Esophagus (tissue), 2 donors: ENCODE measurements at regions not wholly inside any gene's neighbourhood (a gene's known extent, or its start where the extent isn't known, plus 50 kb on each side); places are given as distances from the start of the nearest gene placed in this dataset.
A peak's percentile ranks its signal among the peaks of the same experiment; 100 is the strongest.

Experiments
- H3K27ac ChIP-seq, 2 donors: one replicate each; pipeline ENCODE4 v1.5.1; 2013; ENCODE audit warnings: low read depth in 2 of 2, mild to moderate bottlenecking in 2 of 2, inconsistent platforms in 1 of 2, low read length in 1 of 2, moderate library complexity in 1 of 2
- H3K27me3 ChIP-seq, 2 donors: one replicate each; pipeline ENCODE4 v1.6.1; 2013; ENCODE audit warnings: low read length in 2 of 2, control low read depth in 1 of 2, mild to moderate bottlenecking in 1 of 2; ENCODE audit not compliant: insufficient read depth in 2 of 2, control insufficient read depth in 1 of 2
- H3K36me3 ChIP-seq, 2 donors: one replicate each; pipeline ENCODE4 v1.6.1; 2013; ENCODE audit warnings: low read length in 1 of 2; ENCODE audit not compliant: control insufficient read depth in 2 of 2, insufficient read depth in 2 of 2
- H3K4me1 ChIP-seq, 2 donors: one replicate each; pipeline ENCODE4 v1.6.1; 2013; ENCODE audit warnings: low read length in 1 of 2; ENCODE audit not compliant: control insufficient read depth in 2 of 2, insufficient read depth in 2 of 2
- H3K4me3 ChIP-seq, 2 donors: one replicate each; pipeline ENCODE4 v1.5.1; 2013; ENCODE audit warnings: low read length in 2 of 2, mild to moderate bottlenecking in 2 of 2, low read depth in 1 of 2, moderate library complexity in 1 of 2
- H3K9me3 ChIP-seq, 2 donors: one replicate each; pipeline ENCODE4 v1.6.1; 2013; ENCODE audit warnings: mild to moderate bottlenecking in 2 of 2, low read depth in 1 of 2, low read length in 1 of 2, moderate library complexity in 1 of 2; ENCODE audit not compliant: control insufficient read depth in 2 of 2, insufficient read depth in 1 of 2
- WGBS, 2 donors: extraction: QIAGEN DNeasy Blood & Tissue Kit; methylation state at CpG; one replicate each; pipeline ENCODE4 v1.1.7; 2013; 5-methylcytosine and 5-hydroxymethylcytosine counted together
- donor health status: healthy with polysubstance abuse.
- donor health status: Bipolar disorder and iron deficiency.

- 61 to 78% methylated on average over 1 of the region's 1 CpG for WGBS, 2 donors
- H3K9me3 ChIP-seq = no peaks in the 10 kb centered on the region
- no peaks in the 10 kb centered on the region for H3K36me3 ChIP-seq
- H3K27ac ChIP-seq = no peak overlapping the region
- H3K4me1 ChIP-seq = peaks cover 0 to under 1% of the 10 kb centered on the region in 2 donors
- no peak overlapping the region for H3K4me3 ChIP-seq
- H3K27me3 ChIP-seq = no peaks in the 10 kb centered on the region
These were observed 415.2 kb upstream of the TCF4 start for GRCh38 chr18:56003009-56003719.

GRCh38 chr18:56001576-56001975, 413.6 kb upstream of the TCF4 start:
- Histone ChIP-seq H3K36me3 (no peaks in the 10 kb centered on the region), H3K4me3 (no peak overlapping the region), H3K27me3 (no peaks in the 10 kb centered on the region), H3K9me3 (no peaks in the 10 kb centered on the region), H3K27ac (no peak overlapping the region), H3K4me1 (peaks cover 0 to 2% of the 10 kb centered on the region in 2 donors)
- WGBS, 2 donors = 86 to 92% methylated on average over 4 of the region's 4 CpGs

DNA sequence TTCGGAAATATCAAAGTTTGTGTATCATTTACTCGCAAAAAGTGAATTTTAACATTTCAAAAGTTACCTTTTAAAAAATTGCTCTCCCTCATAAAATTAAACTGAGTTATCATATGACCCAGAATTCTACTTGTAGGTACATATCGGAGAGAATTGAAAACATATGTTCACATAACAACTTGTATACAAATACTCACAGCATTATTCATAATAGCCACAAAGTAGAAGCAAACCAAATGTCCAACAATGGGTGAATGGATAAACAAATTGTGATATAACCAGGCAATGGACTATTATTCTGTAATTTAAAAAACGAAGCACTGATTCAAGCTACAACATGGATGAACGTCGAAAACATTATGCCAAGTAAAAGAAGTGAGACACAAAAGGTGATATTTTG, 412.0 kb upstream of the TCF4 start:
- 79 to 84% methylated on average over 6 of the region's 6 CpGs for WGBS, 2 donors
- H3K4me1 ChIP-seq = peaks cover 0 to 2% of the 10 kb centered on the region in 2 donors

GRCh38 chr18:55999641-56000040, 411.6 kb upstream of the TCF4 start:
- WGBS, 2 donors = 77 to 81% methylated on average over 2 of the region's 2 CpGs
- Histone ChIP-seq H3K9me3 (no peaks in the 10 kb centered on the region), H3K4me3 (no peak overlapping the region), H3K27me3 (no peaks in the 10 kb centered on the region), H3K36me3 (no peaks in the 10 kb centered on the region), H3K4me1 (peaks cover 0 to 2% of the 10 kb centered on the region in 2 donors), H3K27ac (no peak overlapping the region)

More for the DNA sequence above, 412.0 kb upstream of the TCF4 start:
- Histone ChIP-seq H3K27me3 (no peaks in the 10 kb centered on the region), H3K36me3 (no peaks in the 10 kb centered on the region), H3K27ac (no peak overlapping the region), H3K4me3 (no peak overlapping the region), H3K9me3 (no peaks in the 10 kb centered on the region)

GRCh38 chr18:55998801-55999385, 410.9 kb upstream of the TCF4 start:
- peaks cover 0 to 2% of the 10 kb centered on the region in 2 donors for H3K4me1 ChIP-seq
- WGBS, 2 donors = 86 to 96% methylated on average over 4 of the region's 4 CpGs
- H3K9me3 ChIP-seq = no peaks in the 10 kb centered on the region
- no peak overlapping the region for H3K4me3 ChIP-seq
- H3K27ac ChIP-seq = no peak overlapping the region
- H3K36me3 ChIP-seq = no peaks in the 10 kb centered on the region
- H3K27me3 ChIP-seq = no peaks in the 10 kb centered on the region

- Histone ChIP-seq H3K27me3 (no peaks in the 10 kb centered on the region), H3K36me3 (no peaks in the 10 kb centered on the region), H3K27ac (peak overlapping the region; percentile 76 to 82), H3K4me3 (no peak overlapping the region), H3K4me1 (peaks cover 0 to 2% of the 10 kb centered on the region in 2 donors), H3K9me3 (no peaks in the 10 kb centered on the region)
- WGBS, 2 donors = 31 to 39% methylated on average over 11 of the region's 11 CpGs
These were observed 410.1 kb upstream of the TCF4 start for GRCh38 chr18:55998071-55998522.

DNA sequence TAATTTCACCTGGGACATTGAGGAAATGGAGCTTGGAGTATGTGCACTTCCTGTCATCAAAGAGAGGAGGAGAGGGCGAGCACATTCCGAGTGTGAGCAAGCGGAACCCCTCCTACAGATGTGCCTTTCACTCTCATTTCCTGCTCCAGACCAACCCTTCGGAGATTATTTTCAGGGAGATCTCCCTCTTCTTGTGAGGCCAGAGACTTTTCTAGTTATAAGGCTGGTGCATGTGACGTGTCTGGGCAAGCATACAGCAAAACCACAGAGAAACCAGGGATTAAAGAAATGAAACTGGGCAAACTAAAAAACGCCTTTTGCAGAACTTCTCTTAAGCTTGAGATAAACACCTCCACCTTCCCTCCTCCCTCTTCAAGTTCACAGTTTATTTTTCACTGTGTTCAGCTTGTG, 409.2 kb upstream of the TCF4 start:
- WGBS, 2 donors = 29 to 39% methylated on average over 6 of the region's 6 CpGs
- Histone ChIP-seq H3K27ac (peak overlapping the region; percentile 76 to 82), H3K9me3 (no peaks in the 10 kb centered on the region), H3K27me3 (no peaks in the 10 kb centered on the region), H3K4me1 (peaks cover 0 to 2% of the 10 kb centered on the region in 2 donors), H3K4me3 (peak overlapping the region in 1 of 2 donors; percentile 8), H3K36me3 (no peaks in the 10 kb centered on the region)

GRCh38 chr18:55996717-55997116, 408.7 kb upstream of the TCF4 start:
- WGBS, 2 donors = 44 to 48% methylated on average over 5 of the region's 5 CpGs
- H3K4me3 ChIP-seq = no peak overlapping the region

DNA sequence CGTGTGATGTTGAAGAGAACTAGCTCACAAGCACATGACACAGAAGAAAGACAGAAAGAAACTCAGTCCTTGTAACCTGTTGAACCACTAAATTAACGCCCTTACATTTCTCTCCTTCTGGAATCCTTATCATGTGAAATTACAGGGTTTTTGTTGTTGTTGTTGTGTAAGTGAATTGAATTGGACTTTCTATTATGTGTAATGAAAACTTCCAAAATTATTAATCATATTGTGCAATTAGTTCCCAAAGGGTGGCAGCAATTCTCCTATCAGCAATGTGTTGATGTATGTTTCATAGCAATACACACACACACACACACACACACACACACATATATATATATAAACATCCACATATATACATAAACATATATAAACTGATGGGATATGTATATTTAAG, 402.2 kb upstream of the TCF4 start:
- Histone ChIP-seq H3K4me1 (no peaks in the 10 kb centered on the region), H3K27ac (no peak overlapping the region), H3K36me3 (no peaks in the 10 kb centered on the region), H3K27me3 (no peaks in the 10 kb centered on the region), H3K9me3 (no peaks in the 10 kb centered on the region), H3K4me3 (no peak overlapping the region)
- 84 to 93% methylated on average over 2 of the region's 2 CpGs for WGBS, 2 donors

More at GRCh38 chr18:55996717-55997116, 408.7 kb upstream of the TCF4 start:
- Histone ChIP-seq H3K27me3 (no peaks in the 10 kb centered on the region), H3K9me3 (no peaks in the 10 kb centered on the region), H3K4me1 (peaks cover 0 to 2% of the 10 kb centered on the region in 2 donors), H3K36me3 (no peaks in the 10 kb centered on the region), H3K27ac (peak overlapping the region; percentile 76 to 82)

GRCh38 chr18:55988537-55988936, 400.5 kb upstream of the TCF4 start:
- 19 to 35% methylated on average over 2 of the region's 2 CpGs for WGBS, 2 donors
- Histone ChIP-seq H3K4me1 (no peaks in the 10 kb centered on the region), H3K27ac (no peak overlapping the region), H3K4me3 (no peak overlapping the region), H3K27me3 (no peaks in the 10 kb centered on the region), H3K36me3 (no peaks in the 10 kb centered on the region), H3K9me3 (no peaks in the 10 kb centered on the region)
